ENCODE measurements at regions not wholly inside any gene's neighbourhood (a gene's known extent, or its start where the extent isn't known, plus 50 kb on each side); places are given as distances from the start of the nearest gene placed in this dataset.
A peak's percentile ranks its signal among the peaks of the same experiment; 100 is the strongest.

- Histone ChIP-seq H3K4me3 (ENCODE audit: low read depth, low read length, poor library complexity, severe bottlenecking) (no peak overlapping the region), H2AFZ (ENCODE audit: low read length) (no peak overlapping the region), H3K36me3 (ENCODE audit: insufficient read depth, low read length) (no peaks in the 10 kb centered on the region), H3F3A (ENCODE audit: insufficient read depth, low read length) (no peaks in the 10 kb centered on the region), H3K27ac (ENCODE audit: low read depth, low read length, poor library complexity, severe bottlenecking) (no peak overlapping the region), H3K79me2 (ENCODE audit: insufficient read depth, low read length) (no peaks in the 10 kb centered on the region), H3K4me1 (ENCODE audit: insufficient read depth, low read length, severe bottlenecking) (no peaks in the 10 kb centered on the region), H3K4me2 (ENCODE audit: low read length) (no peak overlapping the region), H4K20me1 (ENCODE audit: insufficient read depth, low read length) (no peaks in the 10 kb centered on the region), H3K9ac (ENCODE audit: low read length) (no peak overlapping the region), H3K9me2 (ENCODE audit: low read depth, low read length) (no peaks in the 10 kb centered on the region), H3K27me3 (ENCODE audit: insufficient read depth, low read length) (no peaks in the 10 kb centered on the region), H3K9me3 (ENCODE audit: low read length) (no peaks in the 10 kb centered on the region)
- TF ChIP-seq EZH2 (IDR thresholded peaks at IDR 0.05; ENCODE audit: borderline replicate concordance, low read length): no peak
- no peak for TF ChIP-seq CTCF (IDR thresholded peaks at IDR 0.05; ENCODE audit: low read length)
These were observed 59.5 kb upstream of the CHSY3 start for GRCh38 chr5:129844764-129845163.

GRCh38 chr5:129852747-129853352 lies 51.4 kb upstream of the CHSY3 start:
- Histone ChIP-seq H3K27ac (ENCODE audit: low read depth, low read length, poor library complexity, severe bottlenecking) (no peak overlapping the region), H3K9me3 (ENCODE audit: low read length) (no peaks in the 10 kb centered on the region), H3K27me3 (ENCODE audit: insufficient read depth, low read length) (no peaks in the 10 kb centered on the region), H4K20me1 (ENCODE audit: insufficient read depth, low read length) (no peaks in the 10 kb centered on the region), H3K79me2 (ENCODE audit: insufficient read depth, low read length) (no peaks in the 10 kb centered on the region), H3K4me3 (ENCODE audit: low read depth, low read length, poor library complexity, severe bottlenecking) (no peak overlapping the region), H3F3A (ENCODE audit: insufficient read depth, low read length) (no peaks in the 10 kb centered on the region), H2AFZ (ENCODE audit: low read length) (no peak overlapping the region), H3K9ac (ENCODE audit: low read length) (no peak overlapping the region), H3K4me1 (ENCODE audit: insufficient read depth, low read length, severe bottlenecking) (no peaks in the 10 kb centered on the region), H3K9me2 (ENCODE audit: low read depth, low read length) (no peaks in the 10 kb centered on the region), H3K36me3 (ENCODE audit: insufficient read depth, low read length) (no peaks in the 10 kb centered on the region), H3K4me2 (ENCODE audit: low read length) (no peak overlapping the region)
- TF ChIP-seq EZH2 (IDR thresholded peaks at IDR 0.05; ENCODE audit: borderline replicate concordance, low read length) (no peak), CTCF (IDR thresholded peaks at IDR 0.05; ENCODE audit: low read length) (peak; percentile 95)

GRCh38 chr5:129853588-129853987 lies 50.7 kb upstream of the CHSY3 start:
- no peaks in the 10 kb centered on the region for H3K9me2 ChIP-seq (ENCODE audit: low read depth, low read length)

More at GRCh38 chr5:129853588-129853987, 50.7 kb upstream of the CHSY3 start:
- Histone ChIP-seq H3K36me3 (ENCODE audit: insufficient read depth, low read length) (no peaks in the 10 kb centered on the region), H3K9ac (ENCODE audit: low read length) (no peak overlapping the region), H3K4me3 (ENCODE audit: low read depth, low read length, poor library complexity, severe bottlenecking) (no peak overlapping the region), H4K20me1 (ENCODE audit: insufficient read depth, low read length) (no peaks in the 10 kb centered on the region), H3F3A (ENCODE audit: insufficient read depth, low read length) (no peaks in the 10 kb centered on the region), H2AFZ (ENCODE audit: low read length) (no peak overlapping the region), H3K79me2 (ENCODE audit: insufficient read depth, low read length) (no peaks in the 10 kb centered on the region), H3K27me3 (ENCODE audit: insufficient read depth, low read length) (no peaks in the 10 kb centered on the region), H3K27ac (ENCODE audit: low read depth, low read length, poor library complexity, severe bottlenecking) (no peak overlapping the region), H3K4me2 (ENCODE audit: low read length) (no peak overlapping the region), H3K4me1 (ENCODE audit: insufficient read depth, low read length, severe bottlenecking) (no peaks in the 10 kb centered on the region), H3K9me3 (ENCODE audit: low read length) (no peaks in the 10 kb centered on the region)
- no peak for TF ChIP-seq EZH2 (IDR thresholded peaks at IDR 0.05; ENCODE audit: borderline replicate concordance, low read length)
- no peak for TF ChIP-seq CTCF (IDR thresholded peaks at IDR 0.05; ENCODE audit: low read length)
